ENCODE measurements at regions not wholly inside any gene's neighbourhood (a gene's known extent, or its start where the extent isn't known, plus 50 kb on each side); places are given as distances from the start of the nearest gene placed in this dataset.

- TF ChIP-seq POLR2A (IDR thresholded peaks at IDR 0.05; ENCODE audit: extremely low read depth, insufficient read length), result no peak
- no peak for TF ChIP-seq CTCF (IDR thresholded peaks at IDR 0.05; ENCODE audit: low read depth, low read length)
Measured at GRCh38 chr5:136666970-136667620, 301.8 kb upstream of the TRPC7 start.

All from NB4 (cell line).